Stimulated activated naive B cell treated with anti-CD40 and anti-IgM and Interleukin-4, amounts not matched to agents 10 μg/mL and 1 μg/mL and 100 μg/mL, for 72 hours (primary cell): ENCODE measurements at regions not wholly inside any gene's neighbourhood (a gene's known extent, or its start where the extent isn't known, plus 50 kb on each side); places are given as distances from the start of the nearest gene placed in this dataset.

Experiments
- ATAC-seq, 2 donors: fragments of 150-1000 bp; cut with Tn5 transposase; replicated peaks; 2 replicates each; pipeline ENCODE4 v1.10.0; 2021; ENCODE audit warnings: moderate library complexity in 1 of 2
- DNase-seq: peaks from one replicate; pipeline ENCODE4 v3.0.0; 2021
- H3K27ac Mint-ChIP-seq: one replicate; pipeline ENCODE4 v1.8.0; 2022; ENCODE audit warnings: mild to moderate bottlenecking, mixed read lengths
- H3K27me3 Mint-ChIP-seq, 2 donors: one replicate each; pipeline ENCODE4 v1.8.0; 2022; ENCODE audit warnings: mixed read lengths in 2 of 2
- H3K36me3 Mint-ChIP-seq, 2 donors: one replicate each; pipeline ENCODE4 v1.8.0; 2022; ENCODE audit warnings: mixed read lengths in 2 of 2, mild to moderate bottlenecking in 1 of 2
- H3K4me1 Mint-ChIP-seq, 2 donors: one replicate each; pipeline ENCODE4 v1.8.0; 2022; ENCODE audit warnings: mixed read lengths in 2 of 2, mild to moderate bottlenecking in 1 of 2
- H3K4me3 Mint-ChIP-seq, 2 donors: one replicate each; pipeline ENCODE4 v1.8.0; 2022; ENCODE audit warnings: mild to moderate bottlenecking in 2 of 2, mixed read lengths in 2 of 2, moderate library complexity in 1 of 2
- H3K9me3 Mint-ChIP-seq, 2 donors: one replicate each; pipeline ENCODE4 v1.8.0; 2022; ENCODE audit warnings: mixed read lengths in 2 of 2, mild to moderate bottlenecking in 1 of 2

DNA sequence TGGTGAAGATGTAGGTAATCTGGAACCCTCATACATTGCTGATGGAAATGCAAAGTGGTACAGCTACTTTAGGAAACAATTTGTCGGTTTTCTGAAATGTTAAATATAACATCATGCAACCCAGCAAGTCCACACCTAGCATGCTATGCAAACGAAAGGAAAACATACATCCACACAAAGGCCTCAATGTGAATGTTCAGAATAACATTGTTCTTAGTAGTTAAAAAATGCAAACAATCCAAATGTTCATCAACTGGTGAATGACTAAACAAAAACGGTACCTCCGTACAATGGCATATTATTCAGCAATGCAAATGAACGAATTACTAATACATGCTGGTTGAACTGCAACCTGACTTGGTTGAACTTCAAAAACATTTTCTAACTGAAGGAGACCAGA is 423.3 kb upstream of the THRB start:
- Mint-ChIP-seq H3K27ac (no peak overlapping the region), H3K36me3 (no peaks in the 10 kb centered on the region), H3K27me3 (no peaks in the 10 kb centered on the region), H3K4me3 (no peak overlapping the region), H3K9me3 (peaks cover 0 to 2% of the 10 kb centered on the region in 2 donors), H3K4me1 (no peaks in the 10 kb centered on the region)
- DNase-seq: no peak
- ATAC-seq: no peak

DNA sequence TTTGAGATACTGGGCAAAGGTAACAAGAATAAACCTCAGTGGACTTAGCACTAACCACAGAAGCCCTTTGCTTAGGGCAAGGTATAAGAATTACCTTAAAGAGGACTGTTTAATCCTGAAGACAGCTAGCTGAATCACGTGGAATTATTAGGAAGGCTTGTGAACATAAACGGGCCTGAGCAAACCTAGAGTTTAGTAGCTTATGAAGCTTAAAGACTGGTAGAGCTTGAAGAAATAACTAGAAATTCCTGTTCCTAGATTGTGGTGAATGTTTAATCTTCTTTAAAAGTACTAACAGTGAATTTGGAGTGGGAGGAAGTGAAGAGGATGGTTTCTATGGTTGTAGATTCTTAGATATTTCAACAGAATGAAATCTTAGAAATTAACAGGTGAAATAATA is 428.9 kb upstream of the THRB start:
- no peak for DNase-seq
- H3K27ac Mint-ChIP-seq: no peak overlapping the region
- H3K9me3 Mint-ChIP-seq: peaks cover 0 to 3% of the 10 kb centered on the region in 2 donors
- no peaks in the 10 kb centered on the region for H3K27me3 Mint-ChIP-seq
- no peaks in the 10 kb centered on the region for H3K4me1 Mint-ChIP-seq
- no peak overlapping the region for H3K4me3 Mint-ChIP-seq
- no peaks in the 10 kb centered on the region for H3K36me3 Mint-ChIP-seq
- ATAC-seq: no peak

- no peak for ATAC-seq
- Mint-ChIP-seq H3K27me3 (no peaks in the 10 kb centered on the region), H3K9me3 (peaks cover 0 to 3% of the 10 kb centered on the region in 2 donors), H3K4me1 (no peaks in the 10 kb centered on the region), H3K27ac (no peak overlapping the region), H3K4me3 (no peak overlapping the region), H3K36me3 (no peaks in the 10 kb centered on the region)
- DNase-seq: no peak
Observed at GRCh38 chr3:24929521-24929920, 434.9 kb upstream of the THRB start.

GRCh38 chr3:24933401-24933800 is 438.8 kb upstream of the THRB start:
- H3K4me3 Mint-ChIP-seq: no peak overlapping the region
- H3K9me3 Mint-ChIP-seq: peaks cover 0 to 2% of the 10 kb centered on the region in 2 donors
- H3K36me3 Mint-ChIP-seq: no peaks in the 10 kb centered on the region
- H3K27ac Mint-ChIP-seq: no peak overlapping the region
- ATAC-seq (no peak), DNase-seq (no peak)
- no peaks in the 10 kb centered on the region for H3K4me1 Mint-ChIP-seq
- no peaks in the 10 kb centered on the region for H3K27me3 Mint-ChIP-seq

DNA sequence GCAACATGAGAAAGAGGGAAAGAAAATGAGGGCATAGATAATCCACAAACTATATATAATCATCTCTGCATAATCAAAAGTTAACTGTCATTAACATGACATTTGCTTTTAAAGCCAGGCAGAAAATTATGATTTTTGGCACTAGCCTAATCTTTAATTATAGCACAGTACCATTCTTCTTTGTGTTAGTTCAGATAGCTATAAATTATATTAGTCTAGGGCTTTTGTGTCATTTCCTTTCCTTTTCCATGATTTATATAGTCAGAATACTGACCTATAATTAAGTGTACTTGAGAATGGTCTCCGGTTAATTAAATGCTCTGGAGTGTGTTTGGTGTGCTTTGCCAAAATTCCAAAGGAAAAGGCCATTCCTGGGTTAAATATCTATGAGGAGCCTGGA is 441.9 kb upstream of the THRB start:
- no peak for ATAC-seq
- Mint-ChIP-seq H3K4me1 (no peaks in the 10 kb centered on the region), H3K36me3 (no peaks in the 10 kb centered on the region), H3K9me3 (no peaks in the 10 kb centered on the region), H3K4me3 (no peak overlapping the region), H3K27ac (no peak overlapping the region), H3K27me3 (no peaks in the 10 kb centered on the region)
- no peak for DNase-seq

GRCh38 chr3:24937228-24937627 is 442.6 kb upstream of the THRB start:
- no peaks in the 10 kb centered on the region for H3K36me3 Mint-ChIP-seq
- H3K4me1 Mint-ChIP-seq: no peaks in the 10 kb centered on the region
- no peak overlapping the region for H3K4me3 Mint-ChIP-seq
- no peak overlapping the region for H3K27ac Mint-ChIP-seq
- DNase-seq (no peak), ATAC-seq (no peak)
- H3K9me3 Mint-ChIP-seq: peaks cover 0 to 1% of the 10 kb centered on the region in 2 donors
- no peaks in the 10 kb centered on the region for H3K27me3 Mint-ChIP-seq

- Mint-ChIP-seq H3K36me3 (no peaks in the 10 kb centered on the region), H3K27ac (no peak overlapping the region), H3K27me3 (no peaks in the 10 kb centered on the region), H3K4me1 (no peaks in the 10 kb centered on the region), H3K9me3 (peaks cover 0 to 1% of the 10 kb centered on the region in 2 donors), H3K4me3 (no peak overlapping the region)
- no peak for DNase-seq
- ATAC-seq: no peak
Observed at GRCh38 chr3:24937780-24938179, 443.1 kb upstream of the THRB start.

DNA sequence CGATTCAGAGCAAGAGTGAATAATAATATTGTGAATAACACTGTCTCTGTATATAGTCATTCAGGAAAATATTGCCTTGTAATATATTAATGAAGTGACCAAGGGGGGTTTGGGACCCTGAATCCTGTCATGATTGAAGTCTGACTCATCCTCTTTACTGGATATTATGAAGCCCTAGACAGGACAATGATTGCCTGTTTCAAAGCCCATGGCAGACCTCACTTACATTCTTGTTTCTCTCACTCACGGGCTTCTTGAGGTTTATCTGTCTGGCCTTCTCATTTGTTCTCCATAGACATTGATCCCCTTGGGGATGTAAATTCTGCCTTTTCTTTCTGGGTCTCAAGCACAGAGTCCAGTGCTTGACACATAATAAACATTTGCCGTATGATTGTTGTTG is 449.3 kb upstream of the THRB start:
- Mint-ChIP-seq H3K27ac (no peak overlapping the region), H3K4me3 (no peak overlapping the region), H3K27me3 (no peaks in the 10 kb centered on the region), H3K36me3 (no peaks in the 10 kb centered on the region), H3K4me1 (no peaks in the 10 kb centered on the region), H3K9me3 (peaks cover 0 to 1% of the 10 kb centered on the region in 2 donors)
- DNase-seq: no peak
- no peak for ATAC-seq

DNA sequence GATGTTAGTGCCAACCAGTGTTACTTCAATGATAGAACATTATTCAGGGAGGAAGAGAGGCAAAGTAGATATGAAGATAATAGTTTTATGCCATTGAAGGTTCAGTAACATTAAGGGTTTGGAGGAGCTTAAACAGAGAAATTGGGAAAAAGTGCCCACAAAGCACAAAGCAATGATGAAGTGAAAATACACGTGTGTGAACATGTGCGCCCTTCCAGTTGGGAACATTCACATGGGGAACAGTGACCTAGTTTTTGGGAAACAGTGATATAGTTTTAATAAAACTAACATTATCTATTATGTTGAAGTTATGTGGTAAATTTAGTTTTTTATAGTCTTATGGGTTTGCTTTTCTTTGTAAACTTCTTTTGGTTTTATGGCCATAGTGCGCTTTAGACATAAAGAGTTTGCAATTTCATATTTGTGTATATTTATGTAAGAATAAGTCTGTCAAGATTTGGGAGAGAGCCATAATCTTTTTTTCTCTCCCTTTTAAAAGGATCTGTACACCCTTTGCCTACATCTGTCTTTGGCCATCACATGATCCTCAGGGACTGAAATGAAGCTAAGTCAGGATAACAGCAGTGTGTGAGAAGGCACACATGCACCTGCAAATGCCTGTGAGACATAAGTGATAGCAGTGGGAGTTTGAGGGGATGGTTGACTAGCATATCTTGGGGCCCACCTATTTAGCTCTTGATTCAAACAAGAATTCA is 450.3 kb upstream of the THRB start:
- DNase-seq (no peak), ATAC-seq (no peak)
- H3K27ac Mint-ChIP-seq: no peak overlapping the region
- no peak overlapping the region for H3K4me3 Mint-ChIP-seq
- H3K36me3 Mint-ChIP-seq: no peaks in the 10 kb centered on the region
- H3K27me3 Mint-ChIP-seq: no peaks in the 10 kb centered on the region
- peaks cover 0 to 1% of the 10 kb centered on the region in 2 donors for H3K9me3 Mint-ChIP-seq
- H3K4me1 Mint-ChIP-seq: no peaks in the 10 kb centered on the region

DNA sequence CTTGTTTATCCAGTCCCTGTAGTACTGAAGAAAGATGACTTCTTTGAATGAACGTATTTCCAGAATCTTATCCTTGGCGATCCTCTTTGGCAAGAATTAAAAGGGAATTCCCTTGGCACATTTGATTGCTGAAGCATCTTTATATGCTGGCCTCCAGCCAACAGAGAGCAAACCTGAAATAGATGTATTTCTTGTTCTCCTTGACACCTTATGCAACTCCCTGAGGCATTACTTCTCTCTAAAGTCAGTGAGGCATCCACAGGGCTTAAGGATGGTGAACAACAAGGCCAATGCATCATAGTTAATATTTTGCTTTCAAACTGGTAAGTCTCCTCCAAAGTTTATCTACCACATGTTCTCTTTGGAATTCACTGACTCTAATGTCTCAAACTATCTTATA is 450.9 kb upstream of the THRB start:
- H3K36me3 Mint-ChIP-seq: no peaks in the 10 kb centered on the region
- no peak overlapping the region for H3K27ac Mint-ChIP-seq
- H3K9me3 Mint-ChIP-seq: peaks cover 0 to 1% of the 10 kb centered on the region in 2 donors
- H3K4me1 Mint-ChIP-seq: no peaks in the 10 kb centered on the region
- DNase-seq: no peak
- no peak overlapping the region for H3K4me3 Mint-ChIP-seq
- H3K27me3 Mint-ChIP-seq: no peaks in the 10 kb centered on the region
- no peak for ATAC-seq

DNA sequence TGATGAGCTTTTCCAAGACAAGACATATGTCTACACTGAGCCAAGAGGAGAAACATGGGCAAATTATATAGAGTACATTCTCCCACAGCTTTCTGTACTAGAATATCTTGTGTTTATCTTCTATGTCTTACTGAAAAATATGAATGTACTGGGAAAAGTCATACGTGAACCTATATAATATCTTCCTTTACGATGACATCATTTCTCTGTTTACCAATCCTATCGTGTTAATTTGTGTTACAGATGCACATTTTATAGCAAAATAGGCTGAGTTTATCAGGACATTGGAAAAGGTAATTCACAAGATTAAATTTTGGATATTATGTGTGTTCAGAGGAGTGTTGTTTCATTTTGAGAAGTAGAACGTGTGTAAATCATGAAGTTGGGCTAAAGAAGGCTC is 452.5 kb upstream of the THRB start:
- H3K9me3 Mint-ChIP-seq: no peaks in the 10 kb centered on the region
- no peak for ATAC-seq
- no peak overlapping the region for H3K27ac Mint-ChIP-seq
- H3K4me3 Mint-ChIP-seq: no peak overlapping the region
- H3K4me1 Mint-ChIP-seq: no peaks in the 10 kb centered on the region
- H3K36me3 Mint-ChIP-seq: no peaks in the 10 kb centered on the region
- no peaks in the 10 kb centered on the region for H3K27me3 Mint-ChIP-seq
- DNase-seq: no peak

DNA sequence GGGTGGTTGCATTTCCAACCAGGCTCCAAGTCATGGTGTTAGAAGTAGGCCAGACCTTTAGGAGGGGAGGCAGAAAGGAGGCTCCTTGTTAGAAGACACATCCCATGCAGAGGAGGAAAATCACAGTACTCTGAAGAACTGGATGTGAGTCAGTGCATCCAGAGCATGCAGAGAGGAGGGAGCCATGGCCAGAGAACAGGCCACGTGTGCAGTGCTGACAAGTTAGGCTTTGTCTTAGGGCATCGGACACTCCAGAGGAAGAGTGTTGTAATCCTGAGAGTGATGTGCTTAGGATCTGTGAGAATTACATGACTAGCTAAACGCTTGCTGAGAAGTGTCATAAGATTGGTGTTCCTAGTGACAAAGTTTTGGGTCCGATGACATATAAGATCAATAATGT is 456.5 kb upstream of the THRB start:
- Mint-ChIP-seq H3K27me3 (no peaks in the 10 kb centered on the region), H3K9me3 (peaks cover 0 to 4% of the 10 kb centered on the region in 2 donors), H3K27ac (no peak overlapping the region), H3K36me3 (no peaks in the 10 kb centered on the region), H3K4me1 (no peaks in the 10 kb centered on the region), H3K4me3 (no peak overlapping the region)
- ATAC-seq (no peak), DNase-seq (no peak)

GRCh38 chr3:24952388-24952787 is 457.7 kb upstream of the THRB start:
- DNase-seq (no peak), ATAC-seq (no peak)
- Mint-ChIP-seq H3K9me3 (peaks cover 0 to 4% of the 10 kb centered on the region in 2 donors), H3K4me1 (no peaks in the 10 kb centered on the region), H3K36me3 (no peaks in the 10 kb centered on the region), H3K4me3 (no peak overlapping the region), H3K27ac (no peak overlapping the region), H3K27me3 (no peaks in the 10 kb centered on the region)

DNA sequence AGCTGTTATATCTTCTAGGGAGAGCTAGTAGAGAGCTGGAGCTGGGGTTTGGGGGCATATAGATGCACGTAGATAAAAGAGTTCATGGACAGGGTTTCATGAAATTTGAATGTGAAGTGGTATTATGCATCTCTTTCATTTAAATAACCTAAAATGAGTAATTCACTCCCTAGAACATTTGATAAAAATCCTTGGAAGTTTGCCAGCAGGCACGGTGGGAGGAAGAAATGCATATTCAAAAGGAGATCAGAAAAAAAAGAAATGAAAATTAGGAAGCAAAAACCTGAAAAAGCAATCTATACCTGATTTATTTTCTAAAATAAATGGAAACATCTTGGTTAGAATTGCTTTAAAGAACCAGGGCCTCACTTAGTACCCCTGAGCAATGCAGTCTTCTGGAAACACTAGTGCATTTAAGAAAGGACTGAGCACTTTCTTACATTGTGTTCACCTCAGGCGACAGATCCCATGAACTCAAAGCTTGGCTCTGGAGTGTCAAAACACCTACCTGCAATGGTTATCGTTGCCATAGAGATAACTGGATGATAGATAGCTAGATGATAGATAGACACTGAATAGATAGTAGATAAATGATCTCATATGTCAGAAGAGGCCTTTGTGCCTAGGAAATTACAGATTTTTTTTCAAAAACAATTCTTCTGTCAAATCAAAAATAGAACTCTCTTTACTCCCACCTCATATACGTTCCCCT is 458.6 kb upstream of the THRB start:
- Mint-ChIP-seq H3K27ac (no peak overlapping the region), H3K9me3 (peaks cover 0 to 4% of the 10 kb centered on the region in 2 donors), H3K4me1 (no peaks in the 10 kb centered on the region), H3K27me3 (no peaks in the 10 kb centered on the region), H3K4me3 (no peak overlapping the region), H3K36me3 (no peaks in the 10 kb centered on the region)
- DNase-seq (no peak), ATAC-seq (no peak)

GRCh38 chr3:24956613-24957012 is 462.0 kb upstream of the THRB start:
- H3K4me3 Mint-ChIP-seq: no peak overlapping the region
- ATAC-seq: no peak
- no peaks in the 10 kb centered on the region for H3K4me1 Mint-ChIP-seq
- no peak for DNase-seq
- H3K27me3 Mint-ChIP-seq: no peaks in the 10 kb centered on the region
- H3K36me3 Mint-ChIP-seq: no peaks in the 10 kb centered on the region
- no peak overlapping the region for H3K27ac Mint-ChIP-seq
- H3K9me3 Mint-ChIP-seq: peaks cover 0 to 4% of the 10 kb centered on the region in 2 donors
